BJ (cell line): ENCODE measurements at regions not wholly inside any gene's neighbourhood (a gene's known extent, or its start where the extent isn't known, plus 50 kb on each side); places are given as distances from the start of the nearest gene placed in this dataset.

Experiments
- CTCF ChIA-PET: fragments of 350-600 bp; formaldehyde crosslinking; extraction: SDS; loops from one replicate; lab custom pipeline; 2021; ENCODE audit warnings: antibody characterized with exemption, inconsistent platforms; lab: Yijun Ruan, JAX
- POLR2A ChIA-PET: fragments of 300-600 bp; sonication (Branson Sonifier 250); formaldehyde crosslinking; extraction: SDS; loops from one replicate; lab custom pipeline; 2021; ENCODE audit warnings: antibody characterized with exemption; lab: Charles Lee
- DNase-seq: peaks from one replicate; pipeline ENCODE4 v3.0.0-alpha.2; 2011; ENCODE audit warnings: low read depth
- H3K27me3 ChIP-seq: 2 replicates; pipeline ENCODE4 v1.6.0; 2011; ENCODE audit warnings: low read length; ENCODE audit not compliant: control insufficient read depth, insufficient read depth
- H3K36me3 ChIP-seq: 2 replicates; pipeline ENCODE4 v1.5.1; 2011; ENCODE audit warnings: low read length; ENCODE audit not compliant: control insufficient read depth, insufficient read depth
- H3K4me3 ChIP-seq: 2 replicates; pipeline ENCODE4 v1.5.1; 2011; ENCODE audit warnings: low read depth, mild to moderate bottlenecking, control low read depth, low read length
- TF ChIP-seq, protein P1 (sequence below): IDR thresholded peaks from 2 replicates; pipeline ENCODE4 v1.5.1; 2011; ENCODE audit warnings: low read depth, mild to moderate bottlenecking, control low read depth, inconsistent platforms, low read length, moderate library complexity; ENCODE audit not compliant: insufficient read depth

- H3K36me3 ChIP-seq = no peaks in the 10 kb centered on the region
- POLR2A ChIA-PET = interaction anchor here (0.6 kb wide), 1 partner anchor 714 kb away, joined by 5 read pairs; no protein-coding TSS in a partner anchor
- CTCF ChIA-PET = interaction anchor here (0.9 to 1.6 kb wide), 2 partner anchors 9 to 35 kb away, joined by 3 read pairs; no protein-coding TSS in a partner anchor
- no peaks in the 10 kb centered on the region for H3K27me3 ChIP-seq
- no peak for DNase-seq
- no peak overlapping the region for H3K4me3 ChIP-seq
- TF ChIP-seq, protein P1, sequence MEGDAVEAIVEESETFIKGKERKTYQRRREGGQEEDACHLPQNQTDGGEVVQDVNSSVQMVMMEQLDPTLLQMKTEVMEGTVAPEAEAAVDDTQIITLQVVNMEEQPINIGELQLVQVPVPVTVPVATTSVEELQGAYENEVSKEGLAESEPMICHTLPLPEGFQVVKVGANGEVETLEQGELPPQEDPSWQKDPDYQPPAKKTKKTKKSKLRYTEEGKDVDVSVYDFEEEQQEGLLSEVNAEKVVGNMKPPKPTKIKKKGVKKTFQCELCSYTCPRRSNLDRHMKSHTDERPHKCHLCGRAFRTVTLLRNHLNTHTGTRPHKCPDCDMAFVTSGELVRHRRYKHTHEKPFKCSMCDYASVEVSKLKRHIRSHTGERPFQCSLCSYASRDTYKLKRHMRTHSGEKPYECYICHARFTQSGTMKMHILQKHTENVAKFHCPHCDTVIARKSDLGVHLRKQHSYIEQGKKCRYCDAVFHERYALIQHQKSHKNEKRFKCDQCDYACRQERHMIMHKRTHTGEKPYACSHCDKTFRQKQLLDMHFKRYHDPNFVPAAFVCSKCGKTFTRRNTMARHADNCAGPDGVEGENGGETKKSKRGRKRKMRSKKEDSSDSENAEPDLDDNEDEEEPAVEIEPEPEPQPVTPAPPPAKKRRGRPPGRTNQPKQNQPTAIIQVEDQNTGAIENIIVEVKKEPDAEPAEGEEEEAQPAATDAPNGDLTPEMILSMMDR = no peak
Measured at GRCh38 chr11:111183706-111184105, 61.8 kb upstream of the POU2AF2 start.

DNA sequence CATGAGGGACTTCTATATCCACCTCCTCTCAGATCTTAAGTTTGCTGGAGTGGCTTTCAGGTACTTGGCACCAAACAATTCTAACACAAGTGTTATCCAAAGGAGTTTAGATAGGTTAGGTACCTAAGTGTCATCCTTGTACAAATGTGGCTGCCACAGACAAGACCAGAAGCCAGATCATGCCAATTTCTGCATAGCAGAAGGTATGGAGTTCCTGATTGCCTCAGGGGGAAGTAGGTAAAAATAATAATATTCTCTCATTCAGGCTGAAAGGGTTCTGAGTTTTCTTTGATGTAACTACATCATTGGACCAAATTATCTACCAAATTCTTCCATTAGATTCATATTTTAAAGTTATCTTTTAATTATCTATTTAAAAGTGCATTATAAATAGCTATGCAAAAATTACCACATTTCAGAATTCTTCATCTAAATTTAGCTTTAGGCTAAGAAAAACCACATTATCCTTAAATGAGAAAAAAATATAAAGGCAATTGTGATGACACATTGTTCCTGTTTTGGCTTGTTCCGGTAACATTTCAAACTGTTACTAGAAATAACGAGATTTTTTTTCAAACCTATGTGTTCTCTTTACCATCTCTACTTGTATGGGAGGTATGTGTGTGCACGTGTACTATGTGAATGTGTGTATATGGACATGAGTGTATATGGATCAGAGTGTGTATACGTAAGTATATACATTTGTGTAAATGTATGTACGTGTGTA lies 66.2 kb upstream of the POU2AF2 start:
- Histone ChIP-seq H3K4me3 (no peak overlapping the region), H3K36me3 (no peaks in the 10 kb centered on the region), H3K27me3 (no peaks in the 10 kb centered on the region)
- no peak for DNase-seq
- POLR2A ChIA-PET = no interaction called here
- CTCF ChIA-PET = no interaction called here
- TF ChIP-seq, protein P1 = no peak

DNA sequence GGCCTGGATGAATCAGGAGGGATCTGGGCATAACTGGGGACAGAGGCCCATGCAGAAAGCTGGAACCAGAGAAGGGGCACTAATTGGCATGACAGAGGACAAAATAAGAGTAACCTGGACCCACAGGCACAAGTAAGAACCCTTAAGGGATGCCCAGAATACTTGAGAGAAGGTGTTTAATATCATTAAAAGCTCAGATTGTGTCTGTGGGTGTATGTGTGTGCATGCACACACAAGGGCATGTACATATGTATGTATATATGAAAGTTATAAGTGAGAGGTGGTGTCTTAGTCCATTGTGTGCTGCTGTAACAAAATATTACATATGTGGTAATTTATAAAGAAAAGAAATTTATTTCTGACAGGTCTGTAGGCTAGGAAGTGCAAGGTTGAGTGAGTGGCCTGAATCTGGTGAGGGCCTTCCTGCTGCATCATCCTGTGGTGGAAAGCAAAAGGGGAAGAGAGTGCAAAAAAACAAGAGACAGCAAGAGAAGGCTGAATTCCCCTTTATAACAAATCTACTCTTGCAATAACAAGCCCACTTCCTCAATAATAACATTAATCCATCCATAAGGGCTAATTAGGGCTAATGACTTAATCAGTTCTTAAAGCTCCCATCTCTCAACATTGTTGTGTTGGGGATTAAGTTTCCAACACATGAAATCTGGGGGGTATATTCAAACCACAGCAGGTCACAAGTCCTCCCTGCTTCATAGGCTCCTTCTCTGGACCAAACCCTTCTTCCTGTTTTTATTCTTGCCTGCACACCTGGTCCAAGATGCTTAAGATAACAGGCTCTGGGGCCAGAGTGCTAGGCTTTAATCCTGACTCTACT lies 68.3 kb upstream of the POU2AF2 start:
- ChIA-PET CTCF (no interaction called here), POLR2A (no interaction called here)
- H3K36me3 ChIP-seq = no peaks in the 10 kb centered on the region
- H3K4me3 ChIP-seq = no peak overlapping the region
- DNase-seq = no peak
- TF ChIP-seq, protein P1 = no peak
- H3K27me3 ChIP-seq = no peaks in the 10 kb centered on the region; the same call in 1 of the 2 replicates

- Histone ChIP-seq H3K36me3 (no peaks in the 10 kb centered on the region), H3K4me3 (no peak overlapping the region), H3K27me3 (no peaks in the 10 kb centered on the region; the same call in 1 of the 2 replicates)
- ChIA-PET POLR2A (no interaction called here), CTCF (no interaction called here)
- TF ChIP-seq, protein P1 = no peak
- no peak for DNase-seq
Measured at GRCh38 chr11:111176603-111177002, 68.9 kb upstream of the POU2AF2 start.

GRCh38 chr11:111173221-111173620 lies 72.3 kb upstream of the POU2AF2 start:
- Histone ChIP-seq H3K4me3 (no peak overlapping the region), H3K36me3 (no peaks in the 10 kb centered on the region), H3K27me3 (no peaks in the 10 kb centered on the region; the same call in 1 of the 2 replicates)
- TF ChIP-seq, protein P1 = no peak
- DNase-seq = no peak
- ChIA-PET POLR2A (no interaction called here), CTCF (no interaction called here)
